ENCODE measurements at regions not wholly inside any gene's neighbourhood (a gene's known extent, or its start where the extent isn't known, plus 50 kb on each side); places are given as distances from the start of the nearest gene placed in this dataset.

DNA sequence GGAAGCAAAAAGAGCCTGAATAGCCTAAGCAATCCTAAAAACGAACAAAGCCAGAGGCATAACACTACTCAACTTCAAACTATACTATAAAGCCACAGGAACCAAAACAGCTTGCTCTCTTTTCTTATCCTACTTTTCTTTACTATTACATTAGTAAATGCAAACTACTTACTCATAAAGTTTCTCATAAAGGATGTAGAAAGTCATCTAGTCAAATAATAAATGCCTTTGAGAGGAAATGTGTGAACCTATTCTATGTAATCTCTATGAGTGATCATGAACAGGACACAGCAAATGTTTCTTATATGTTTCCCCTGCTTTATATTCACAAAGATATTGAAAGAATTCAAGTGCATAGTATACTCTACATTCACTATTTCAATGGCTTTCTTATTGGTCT, 176.9 kb upstream of the MDGA2 start (continued):
- TF ChIP-seq ZBTB33 (IDR thresholded peaks at IDR 0.05; ENCODE audit: borderline replicate concordance, low read depth): no peak
- no peak for TF ChIP-seq MEF2A (IDR thresholded peaks at IDR 0.05; ENCODE audit: borderline replicate concordance, low read depth)

GRCh38 chr14:47846008-47846407, 170.6 kb upstream of the MDGA2 start:
- no peak overlapping the region for H3K4me2 ChIP-seq
- no peaks in the 10 kb centered on the region for H3K27me3 ChIP-seq (ENCODE audit: insufficient read depth)
- H2AFZ ChIP-seq (ENCODE audit: low read depth): no peak overlapping the region
- POLR2A ChIA-PET: no interaction called here
- no peaks in the 10 kb centered on the region for H3K79me2 ChIP-seq (ENCODE audit: insufficient read depth)
- H3K9me2 ChIP-seq: no peaks in the 10 kb centered on the region
- no peaks in the 10 kb centered on the region for H3K36me3 ChIP-seq (replicated peaks in 1 of 2; ENCODE audit: control insufficient read depth in 1 of 2, insufficient read depth in 2 of 2, low read length in 1 of 2)
- no peak overlapping the region for H3K4me3 ChIP-seq (ENCODE audit: low read depth in 2 of 2, low read length in 1 of 2)
- H4K20me1 ChIP-seq (ENCODE audit: insufficient read depth): no peaks in the 10 kb centered on the region
- no peak overlapping the region for H3K27ac ChIP-seq (ENCODE audit: low read depth in 2 of 2, low read length in 1 of 2)
- DNase-seq: no peak
- 10% methylated on average over 2 of the region's 4 CpGs for WGBS (ENCODE audit: low lambda C conversion rate)
- no peaks in the 10 kb centered on the region for H3K9me3 ChIP-seq
- CTCF ChIA-PET: no interaction called here
- H3F3A ChIP-seq (replicated peaks; ENCODE audit: insufficient read depth): no peaks in the 10 kb centered on the region
- no peak overlapping the region for H3K9ac ChIP-seq
- H3K4me1 ChIP-seq (ENCODE audit: control insufficient read depth in 1 of 2, insufficient read depth in 2 of 2, low read depth in 1 of 2, low read length in 1 of 2): no peaks in the 10 kb centered on the region
- TF ChIP-seq GABPA (IDR thresholded peaks at IDR 0.05; ENCODE audit: low read depth) (no peak), TEAD4 (IDR thresholded peaks at IDR 0.05; ENCODE audit: borderline replicate concordance, insufficient read depth) (no peak), TAF1 (IDR thresholded peaks at IDR 0.05; ENCODE audit: borderline replicate concordance, low read depth, low read length) (no peak), POLR2AphosphoS5 (IDR thresholded peaks at IDR 0.05; ENCODE audit: low read depth, low read length) (no peak), YY1 (IDR thresholded peaks at IDR 0.05; ENCODE audit: low read depth) (no peak), JUND (IDR thresholded peaks at IDR 0.05) (no peak)
- TF ChIP-seq, protein P1, sequence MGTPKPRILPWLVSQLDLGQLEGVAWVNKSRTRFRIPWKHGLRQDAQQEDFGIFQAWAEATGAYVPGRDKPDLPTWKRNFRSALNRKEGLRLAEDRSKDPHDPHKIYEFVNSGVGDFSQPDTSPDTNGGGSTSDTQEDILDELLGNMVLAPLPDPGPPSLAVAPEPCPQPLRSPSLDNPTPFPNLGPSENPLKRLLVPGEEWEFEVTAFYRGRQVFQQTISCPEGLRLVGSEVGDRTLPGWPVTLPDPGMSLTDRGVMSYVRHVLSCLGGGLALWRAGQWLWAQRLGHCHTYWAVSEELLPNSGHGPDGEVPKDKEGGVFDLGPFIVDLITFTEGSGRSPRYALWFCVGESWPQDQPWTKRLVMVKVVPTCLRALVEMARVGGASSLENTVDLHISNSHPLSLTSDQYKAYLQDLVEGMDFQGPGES (IDR thresholded peaks at IDR 0.05; ENCODE audit: low read depth, low read length): no peak

GRCh38 chr14:47843236-47843635, 167.8 kb upstream of the MDGA2 start:
- Histone ChIP-seq H2AFZ (ENCODE audit: low read depth) (no peak overlapping the region), H3K4me3 (ENCODE audit: low read depth in 2 of 2, low read length in 1 of 2) (no peak overlapping the region), H3K36me3 (replicated peaks in 1 of 2; ENCODE audit: control insufficient read depth in 1 of 2, insufficient read depth in 2 of 2, low read length in 1 of 2) (no peaks in the 10 kb centered on the region), H3F3A (replicated peaks; ENCODE audit: insufficient read depth) (no peaks in the 10 kb centered on the region), H3K27me3 (ENCODE audit: insufficient read depth) (no peaks in the 10 kb centered on the region), H3K9ac (no peak overlapping the region), H3K27ac (ENCODE audit: low read depth in 2 of 2, low read length in 1 of 2) (no peak overlapping the region), H3K9me3 (no peaks in the 10 kb centered on the region), H3K4me1 (ENCODE audit: control insufficient read depth in 1 of 2, insufficient read depth in 2 of 2, low read depth in 1 of 2, low read length in 1 of 2) (no peaks in the 10 kb centered on the region), H3K9me2 (no peaks in the 10 kb centered on the region), H4K20me1 (ENCODE audit: insufficient read depth) (no peaks in the 10 kb centered on the region), H3K4me2 (no peak overlapping the region), H3K79me2 (ENCODE audit: insufficient read depth) (no peaks in the 10 kb centered on the region)
- ChIA-PET CTCF (no interaction called here), POLR2A (no interaction called here)
- 5% methylated on average over 2 of the region's 2 CpGs for WGBS (ENCODE audit: low lambda C conversion rate)
- no peak for DNase-seq
- TF ChIP-seq CHD2 (IDR thresholded peaks at IDR 0.05; ENCODE audit: low read length, partially characterized antibody) (no peak), RXRA (IDR thresholded peaks at IDR 0.05; ENCODE audit: borderline replicate concordance, low read depth) (no peak), TEAD4 (IDR thresholded peaks at IDR 0.05; ENCODE audit: borderline replicate concordance, insufficient read depth) (no peak), GABPA (IDR thresholded peaks at IDR 0.05; ENCODE audit: low read depth) (no peak), MEF2A (IDR thresholded peaks at IDR 0.05; ENCODE audit: borderline replicate concordance, low read depth) (no peak), TCF12 (IDR thresholded peaks at IDR 0.05) (no peak), RAD21 (IDR thresholded peaks at IDR 0.05; ENCODE audit: low read length) (no peak), MAX (IDR thresholded peaks at IDR 0.05; ENCODE audit: low read depth) (no peak), FOXJ3 (CRISPR knock-in tag; IDR thresholded peaks at IDR 0.05) (no peak), RFX5 (IDR thresholded peaks at IDR 0.05; ENCODE audit: low read length) (no peak), SMC3 (IDR thresholded peaks at IDR 0.05; ENCODE audit: low read depth, low read length) (no peak), NFIC (IDR thresholded peaks at IDR 0.05; ENCODE audit: borderline replicate concordance) (no peak)
- TF ChIP-seq, protein P2, sequence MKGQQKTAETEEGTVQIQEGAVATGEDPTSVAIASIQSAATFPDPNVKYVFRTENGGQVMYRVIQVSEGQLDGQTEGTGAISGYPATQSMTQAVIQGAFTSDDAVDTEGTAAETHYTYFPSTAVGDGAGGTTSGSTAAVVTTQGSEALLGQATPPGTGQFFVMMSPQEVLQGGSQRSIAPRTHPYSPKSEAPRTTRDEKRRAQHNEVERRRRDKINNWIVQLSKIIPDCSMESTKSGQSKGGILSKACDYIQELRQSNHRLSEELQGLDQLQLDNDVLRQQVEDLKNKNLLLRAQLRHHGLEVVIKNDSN (IDR thresholded peaks at IDR 0.05; ENCODE audit: borderline replicate concordance, low read depth): no peak
- TF ChIP-seq, protein P1 (IDR thresholded peaks at IDR 0.05; ENCODE audit: low read depth, low read length): no peak

Data from SK-N-SH (cell line).